Liver (tissue), 3 donors: ENCODE measurements at regions not wholly inside any gene's neighbourhood (a gene's known extent, or its start where the extent isn't known, plus 50 kb on each side); places are given as distances from the start of the nearest gene placed in this dataset.

ENCODE experiments used
- ATF3 ChIP-seq: IDR thresholded peaks from 2 replicates; pipeline ENCODE4 v1.6.1; 2016; ENCODE audit warnings: antibody characterized with exemption
- CTCF ChIP-seq: fragments of 150-350 bp; IDR thresholded peaks from 2 replicates; pipeline ENCODE4 v1.5.1; 2017; ENCODE audit warnings: improper control_type of control experiment, low read depth, low read length; ENCODE audit not compliant: missing input control
- EGR1 ChIP-seq, 2 donors: IDR thresholded peaks; 2 replicates each; pipeline ENCODE4 v1.6.1; 2016 to 2018; ENCODE audit warnings: antibody characterized with exemption in 2 of 2, low read depth in 2 of 2
- GABPA ChIP-seq, 2 donors: IDR thresholded peaks in 1 of 2; conservative IDR thresholded peaks in 1 of 2; 2 replicates each; pipeline ENCODE4 v1.6.1; 2016; ENCODE audit warnings: antibody characterized with exemption in 2 of 2, mild to moderate bottlenecking in 1 of 2, moderate library complexity in 1 of 2
- HNF4G ChIP-seq: IDR thresholded peaks from 2 replicates; pipeline ENCODE4 v1.6.1; 2016; ENCODE audit warnings: antibody characterized with exemption
- JUND ChIP-seq, 2 donors: IDR thresholded peaks; 2 replicates each; pipeline ENCODE4 v1.6.1; 2016; ENCODE audit warnings: antibody characterized with exemption in 2 of 2
- MAX ChIP-seq: IDR thresholded peaks from 2 replicates; pipeline ENCODE4 v1.6.1; 2016; ENCODE audit warnings: antibody characterized with exemption
- REST ChIP-seq: IDR thresholded peaks from 2 replicates; pipeline ENCODE4 v1.6.1; 2016; ENCODE audit warnings: antibody characterized with exemption, mild to moderate bottlenecking
- RXRA ChIP-seq, 2 donors: IDR thresholded peaks; 2 replicates each; pipeline ENCODE4 v1.6.1; 2017 to 2018; ENCODE audit warnings: antibody characterized with exemption in 2 of 2, mild to moderate bottlenecking in 1 of 2
- SP1 ChIP-seq: IDR thresholded peaks from 2 replicates; pipeline ENCODE4 v1.6.1; 2018; ENCODE audit warnings: antibody characterized with exemption, mild to moderate bottlenecking
- YY1 ChIP-seq: IDR thresholded peaks from 2 replicates; pipeline ENCODE4 v1.6.1; 2016; ENCODE audit warnings: antibody characterized with exemption, mild to moderate bottlenecking
- ZBTB33 ChIP-seq: IDR thresholded peaks from 2 replicates; pipeline ENCODE4 v1.6.1; 2016; ENCODE audit warnings: antibody characterized with exemption
- donor health status: healthy.
- donor health status: healthy.

GRCh38 chr5:145203193-145203592 lies 631.9 kb downstream of the PRELID2 start:
- no peak for TF ChIP-seq MAX
- no peak for TF ChIP-seq ATF3
- no peak for TF ChIP-seq YY1
- TF ChIP-seq CTCF = no peak
- TF ChIP-seq GABPA (IDR thresholded peaks at IDR 0.05 in 1 of 2, conservative IDR thresholded peaks at IDR 0.05 in 1 of 2) = no peak
- TF ChIP-seq RXRA (IDR thresholded peaks at IDR 0.05) = no peak
- TF ChIP-seq REST = no peak
- no peak for TF ChIP-seq EGR1 (IDR thresholded peaks at IDR 0.05; ENCODE audit: low read depth in 2 of 2)
- no peak for TF ChIP-seq JUND (IDR thresholded peaks at IDR 0.05)
- no peak for TF ChIP-seq ZBTB33
- no peak for TF ChIP-seq HNF4G
- no peak for TF ChIP-seq SP1
